CD14-positive monocyte (primary cell): ENCODE measurements at regions not wholly inside any gene's neighbourhood (a gene's known extent, or its start where the extent isn't known, plus 50 kb on each side); places are given as distances from the start of the nearest gene placed in this dataset.
"Not testable (repeated sequence)": the region's sequence is repeated elsewhere in the genome, so short reads cannot be mapped to it uniquely, and the experiment has no call there.

Experiments used
- DNase-seq, 3 donors: peaks; one replicate each; pipeline ENCODE4 v3.0.0-alpha.2; 2011 to 2022
- H2AFZ ChIP-seq: 2 replicates; pipeline ENCODE4 v1.6.0; 2012; ENCODE audit warnings: mild to moderate bottlenecking, low read depth, low read length, inconsistent platforms; ENCODE audit not compliant: insufficient read depth, poor library complexity, severe bottlenecking
- H3K27ac ChIP-seq, 2 donors: 1 replicate in 1 of 2; 2 replicates in 1 of 2; pipeline ENCODE4 v1.5.1; 2012 to 2013; ENCODE audit warnings: low read length in 2 of 2, control low read depth in 1 of 2, inconsistent platforms in 1 of 2, low read depth in 1 of 2, mild to moderate bottlenecking in 1 of 2
- H3K27me3 ChIP-seq, 2 donors: one replicate each; pipeline versions ENCODE4 v1.6.0 to v1.6.1; 2011 to 2013; ENCODE audit warnings: low read length in 2 of 2; ENCODE audit not compliant: control insufficient read depth in 2 of 2, insufficient read depth in 2 of 2
- H3K36me3 ChIP-seq, 2 donors: replicated peaks in 1 of 2; 1 replicate in 1 of 2; 2 replicates in 1 of 2; pipeline versions ENCODE4 v1.5.1 to v1.6.1; 2012 to 2013; ENCODE audit warnings: low read length in 2 of 2, control low read depth in 1 of 2, inconsistent platforms in 1 of 2, mild to moderate bottlenecking in 1 of 2; ENCODE audit not compliant: insufficient read depth in 2 of 2, control insufficient read depth in 1 of 2
- H3K4me1 ChIP-seq, 2 donors: 1 replicate in 1 of 2; 2 replicates in 1 of 2; pipeline versions ENCODE4 v1.5.1 to v1.6.1; 2012 to 2013; ENCODE audit warnings: low read length in 2 of 2, control low read depth in 1 of 2, inconsistent platforms in 1 of 2, mild to moderate bottlenecking in 1 of 2, moderate library complexity in 1 of 2; ENCODE audit not compliant: insufficient read depth in 2 of 2, control insufficient read depth in 1 of 2
- H3K4me2 ChIP-seq: replicated peaks from 2 replicates; pipeline ENCODE3; 2012; ENCODE audit warnings: low read length, moderate library complexity, mild to moderate bottlenecking; ENCODE audit not compliant: poor library complexity, severe bottlenecking; ENCODE audit errors: extremely low read depth
- H3K4me3 ChIP-seq, 3 experiments: fragments of 200-600 bp in 1 of 3; sonication (generic) in 1 of 3; replicated peaks in 1 of 3; 1 replicate in 2 of 3; 2 replicates in 1 of 3; pipeline ENCODE4 v1.5.1; 2011 to 2013; ENCODE audit warnings: low read length in 3 of 3, mild to moderate bottlenecking in 3 of 3, control low read depth in 2 of 3, low read depth in 2 of 3, inconsistent platforms in 1 of 3, moderate library complexity in 1 of 3
- H3K79me2 ChIP-seq: 2 replicates; pipeline ENCODE4 v1.6.0; 2012; ENCODE audit warnings: mild to moderate bottlenecking, control low read depth, inconsistent platforms, low read length, moderate library complexity; ENCODE audit not compliant: insufficient read depth
- H3K9ac ChIP-seq: 2 replicates; pipeline ENCODE4 v1.6.0; 2017; ENCODE audit warnings: low read length, mild to moderate bottlenecking; ENCODE audit not compliant: insufficient read depth, poor library complexity, severe bottlenecking
- H3K9me3 ChIP-seq, 2 donors: replicated peaks in 1 of 2; 1 replicate in 1 of 2; 2 replicates in 1 of 2; pipeline versions ENCODE4 v1.5.1 to v1.6.1; 2012 to 2013; ENCODE audit warnings: low read length in 2 of 2, control low read depth in 1 of 2; ENCODE audit not compliant: control insufficient read depth in 1 of 2, insufficient read depth in 1 of 2
- H4K20me1 ChIP-seq: 2 replicates; pipeline ENCODE4 v1.6.0; 2012; ENCODE audit warnings: mild to moderate bottlenecking, low read length, control low read depth, moderate library complexity; ENCODE audit not compliant: insufficient read depth
- H3K27ac Mint-ChIP-seq, 7 donors: one replicate each; pipeline ENCODE4 v1.8.0; 2020; ENCODE audit warnings: mild to moderate bottlenecking in 7 of 7, mixed read lengths in 7 of 7, moderate library complexity in 6 of 7, inconsistent platforms in 2 of 7
- H3K27me3 Mint-ChIP-seq, 3 donors: one replicate each; pipeline ENCODE4 v1.8.0; 2021 to 2022; ENCODE audit warnings: low read depth in 3 of 3, mild to moderate bottlenecking in 3 of 3, mixed read lengths in 3 of 3, moderate library complexity in 3 of 3, inconsistent platforms in 1 of 3
- H3K36me3 Mint-ChIP-seq, 2 donors: one replicate each; pipeline ENCODE4 v1.8.0; 2020; ENCODE audit warnings: mixed read lengths in 2 of 2, inconsistent platforms in 1 of 2, mild to moderate bottlenecking in 1 of 2
- H3K4me1 Mint-ChIP-seq: one replicate; pipeline ENCODE4 v1.8.0; 2020; ENCODE audit warnings: mild to moderate bottlenecking, mixed read lengths
- H3K4me3 Mint-ChIP-seq, 2 donors: one replicate each; pipeline ENCODE4 v1.8.0; 2020; ENCODE audit warnings: mild to moderate bottlenecking in 2 of 2, mixed read lengths in 2 of 2, moderate library complexity in 1 of 2
- H3K9me3 Mint-ChIP-seq, 7 donors: one replicate each; pipeline ENCODE4 v1.8.0; 2020 to 2022; ENCODE audit warnings: mixed read lengths in 7 of 7, mild to moderate bottlenecking in 6 of 7, moderate library complexity in 6 of 7, inconsistent platforms in 2 of 7
- CTCF ChIP-seq: fragments of 200-600 bp; IDR thresholded peaks from one replicate; pipeline ENCODE4 v1.8.0; 2022; ENCODE audit warnings: antibody characterized with exemption, mild to moderate bottlenecking
- WGBS: methylation state at CpG from one replicate; pipeline ENCODE4 v1.1.5; 2013; ENCODE audit warnings: missing lambda C conversion rate; ENCODE audit not compliant: insufficient coverage; 5-methylcytosine and 5-hydroxymethylcytosine counted together
- intact Hi-C, 2 donors: fragments of 100-400 bp; cut with micrococcal nuclease; formaldehyde crosslinking; loops; one replicate each; pipeline versions ENCODE4 v1.15.0 to v1.15.1; 2023

- Mint-ChIP-seq H3K36me3 (no peaks in the 10 kb centered on the region), H3K9me3 (peaks cover 16 to 34% (median 24%) of the 10 kb centered on the region in 7 donors), H3K4me3 (no peak overlapping the region), H3K27ac (no peak overlapping the region), H3K4me1 (no peaks in the 10 kb centered on the region), H3K27me3 (peaks cover 0 to 2% (median 0%) of the 10 kb centered on the region in 3 donors)
- H3K4me3 ChIP-seq, result no peak overlapping the region
- H3K4me2 ChIP-seq, result no peak overlapping the region
- WGBS, result no CpG with 5 or more reads among the region's 4 CpGs
- no peaks in the 10 kb centered on the region for H3K79me2 ChIP-seq
- H3K9me3 ChIP-seq, result peaks cover 30 to 38% of the 10 kb centered on the region in 2 donors
- DNase-seq, result no peak
- no peak for TF ChIP-seq CTCF
- no peaks in the 10 kb centered on the region for H3K36me3 ChIP-seq
- H4K20me1 ChIP-seq, result no peaks in the 10 kb centered on the region
- H3K27me3 ChIP-seq, result no peaks in the 10 kb centered on the region
- H3K27ac ChIP-seq, result no peak overlapping the region
- no peaks in the 10 kb centered on the region for H3K4me1 ChIP-seq
- H3K9ac ChIP-seq, result no peak overlapping the region
- no peak overlapping the region for H2AFZ ChIP-seq
- intact Hi-C loops, result no loop called here
Observed at GRCh38 chr5:12659686-12660085, 755.4 kb upstream of the CTNND2 start.

GRCh38 chr5:12658871-12659446 is 754.7 kb upstream of the CTNND2 start:
- H3K36me3 ChIP-seq, result no peaks in the 10 kb centered on the region
- H3K4me3 ChIP-seq, result no peak overlapping the region
- Mint-ChIP-seq H3K4me3 (no peak overlapping the region), H3K4me1 (no peaks in the 10 kb centered on the region), H3K27ac (no peak overlapping the region), H3K9me3 (peaks cover 12 to 28% (median 17%) of the 10 kb centered on the region in 7 donors), H3K36me3 (no peaks in the 10 kb centered on the region), H3K27me3 (peaks cover 0 to 2% (median 0%) of the 10 kb centered on the region in 3 donors)
- intact Hi-C loops, result no loop called here
- no peak for TF ChIP-seq CTCF
- H4K20me1 ChIP-seq, result no peaks in the 10 kb centered on the region
- no peaks in the 10 kb centered on the region for H3K79me2 ChIP-seq
- H3K9ac ChIP-seq, result no peak overlapping the region
- H3K4me1 ChIP-seq, result no peaks in the 10 kb centered on the region
- no peak overlapping the region for H3K27ac ChIP-seq
- H2AFZ ChIP-seq, result no peak overlapping the region
- no peak for DNase-seq
- H3K4me2 ChIP-seq, result no peak overlapping the region
- WGBS, result 86% methylated on average over 2 of the region's 4 CpGs
- peaks cover 27 to 38% of the 10 kb centered on the region in 2 donors for H3K9me3 ChIP-seq
- H3K27me3 ChIP-seq, result no peaks in the 10 kb centered on the region

GRCh38 chr5:12657914-12658474 is 753.7 kb upstream of the CTNND2 start:
- H3K4me2 ChIP-seq, DNase-seq, H3K27ac Mint-ChIP-seq, H2AFZ ChIP-seq, H4K20me1 ChIP-seq, intact Hi-C loops, H3K79me2 ChIP-seq, H3K27me3 ChIP-seq, H3K27me3 Mint-ChIP-seq, H3K9ac ChIP-seq, H3K36me3 Mint-ChIP-seq, H3K4me1 ChIP-seq, H3K4me3 Mint-ChIP-seq, H3K36me3 ChIP-seq, H3K4me3 ChIP-seq, H3K27ac ChIP-seq, H3K4me1 Mint-ChIP-seq: not testable (repeated sequence)
- no CpG with 5 or more reads among the region's 4 CpGs for WGBS
- H3K9me3 Mint-ChIP-seq, result peaks cover 11 to 28% (median 16%) of the 10 kb centered on the region in 7 donors
- H3K9me3 ChIP-seq, result peaks cover 27 to 35% of the 10 kb centered on the region in 2 donors
